ENCODE measurements at regions not wholly inside any gene's neighbourhood (a gene's known extent, or its start where the extent isn't known, plus 50 kb on each side); places are given as distances from the start of the nearest gene placed in this dataset.

DNA sequence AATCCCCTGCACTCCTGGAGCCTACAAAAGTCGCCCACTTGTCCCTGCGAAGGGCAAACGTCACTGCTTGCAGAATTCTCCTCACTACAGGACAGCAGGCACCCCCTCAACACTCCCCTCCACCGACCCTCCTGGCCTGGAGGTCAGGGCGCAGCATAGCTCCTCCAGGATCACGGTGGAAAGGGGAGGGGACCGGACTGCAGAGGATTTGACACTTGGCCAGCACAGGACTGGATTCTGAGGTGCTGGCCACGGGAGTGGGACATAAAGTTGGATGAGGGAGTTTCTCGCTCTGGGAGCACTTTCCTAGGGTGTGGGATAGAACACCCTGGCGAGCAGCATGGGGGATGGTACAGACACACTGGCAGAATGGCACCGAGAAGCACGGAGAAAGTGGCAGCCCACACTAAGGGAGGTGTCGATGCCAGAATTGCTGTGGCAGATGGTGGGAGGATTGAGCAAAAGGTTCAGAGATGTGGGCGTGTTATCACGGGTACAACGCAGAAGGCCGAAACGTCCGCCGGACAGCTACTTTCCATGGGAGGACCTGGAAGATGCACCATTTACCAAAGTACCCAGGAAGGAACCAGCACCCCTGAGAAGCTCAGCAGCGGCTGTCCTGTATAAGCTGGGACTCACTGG, 51.4 kb upstream of the DIO3 start:
- peaks cover 0 to 19% (median 8%) of the 10 kb centered on the region in 4 donors for H3K4me1 ChIP-seq
- no peak for ATAC-seq
- WGBS (ENCODE audit: insufficient coverage, low coverage, low lambda C conversion rate, missing lambda C conversion rate), result 91% methylated on average over 8 of the region's 21 CpGs
- no peaks in the 10 kb centered on the region for H3K36me3 ChIP-seq
- no peaks in the 10 kb centered on the region for H3K27me3 ChIP-seq
- intact Hi-C loops (cut with DNase I), result no loop called here
- no peak overlapping the region for H3K4me3 ChIP-seq
- TF ChIP-seq, protein P1, sequence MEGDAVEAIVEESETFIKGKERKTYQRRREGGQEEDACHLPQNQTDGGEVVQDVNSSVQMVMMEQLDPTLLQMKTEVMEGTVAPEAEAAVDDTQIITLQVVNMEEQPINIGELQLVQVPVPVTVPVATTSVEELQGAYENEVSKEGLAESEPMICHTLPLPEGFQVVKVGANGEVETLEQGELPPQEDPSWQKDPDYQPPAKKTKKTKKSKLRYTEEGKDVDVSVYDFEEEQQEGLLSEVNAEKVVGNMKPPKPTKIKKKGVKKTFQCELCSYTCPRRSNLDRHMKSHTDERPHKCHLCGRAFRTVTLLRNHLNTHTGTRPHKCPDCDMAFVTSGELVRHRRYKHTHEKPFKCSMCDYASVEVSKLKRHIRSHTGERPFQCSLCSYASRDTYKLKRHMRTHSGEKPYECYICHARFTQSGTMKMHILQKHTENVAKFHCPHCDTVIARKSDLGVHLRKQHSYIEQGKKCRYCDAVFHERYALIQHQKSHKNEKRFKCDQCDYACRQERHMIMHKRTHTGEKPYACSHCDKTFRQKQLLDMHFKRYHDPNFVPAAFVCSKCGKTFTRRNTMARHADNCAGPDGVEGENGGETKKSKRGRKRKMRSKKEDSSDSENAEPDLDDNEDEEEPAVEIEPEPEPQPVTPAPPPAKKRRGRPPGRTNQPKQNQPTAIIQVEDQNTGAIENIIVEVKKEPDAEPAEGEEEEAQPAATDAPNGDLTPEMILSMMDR (IDR thresholded peaks at IDR 0.05), result no peak
- DNase-seq, result peak in 1 of 3 donors; percentile 16
- no peak overlapping the region for H3K27ac ChIP-seq
- no peaks in the 10 kb centered on the region for H3K9me3 ChIP-seq

GRCh38 chr14:101511199-101511598, 50.1 kb upstream of the DIO3 start:
- H3K36me3 ChIP-seq, result no peaks in the 10 kb centered on the region
- DNase-seq, result no peak
- no peaks in the 10 kb centered on the region for H3K9me3 ChIP-seq
- no peak for TF ChIP-seq POLR2A (IDR thresholded peaks at IDR 0.05)
- intact Hi-C loops (cut with DNase I), result no loop called here
- no peak overlapping the region for H3K4me3 ChIP-seq
- no peaks in the 10 kb centered on the region for H3K27me3 ChIP-seq
- no peak overlapping the region for H3K27ac ChIP-seq
- H3K4me1 ChIP-seq, result peaks cover 0 to 11% (median 3%) of the 10 kb centered on the region in 4 donors
- ATAC-seq, result no peak

MicroRNAs encoded in the stretch of these regions (microRNA counts, 767-probe panel; counts per million panel counts)
- microRNA hsa-miR-1185-5p (237 counts per million), microRNA hsa-miR-1193 (237 counts per million), microRNA hsa-miR-1197 (237 counts per million), microRNA hsa-miR-134 (237 counts per million), microRNA hsa-miR-154-5p (237 counts per million), microRNA hsa-miR-299-3p (237 counts per million), microRNA hsa-miR-299-5p (237 counts per million), microRNA hsa-miR-300 (237 counts per million), microRNA hsa-miR-323a-3p (237 counts per million), microRNA hsa-miR-323a-5p (237 counts per million), microRNA hsa-miR-323b-3p (237 counts per million), microRNA hsa-miR-323b-5p (237 counts per million), microRNA hsa-miR-329 (237 counts per million), microRNA hsa-miR-369-3p (237 counts per million), microRNA hsa-miR-369-5p (237 counts per million), microRNA hsa-miR-376a-3p (237 counts per million), microRNA hsa-miR-376b (237 counts per million), microRNA hsa-miR-376c (237 counts per million), microRNA hsa-miR-377-3p (237 counts per million), microRNA hsa-miR-379-5p (237 counts per million), microRNA hsa-miR-380-3p (237 counts per million), microRNA hsa-miR-381 (237 counts per million), microRNA hsa-miR-382-5p (3,293 counts per million, percentile 5 among the panel's probes with 10 or more counts), microRNA hsa-miR-409-3p (237 counts per million), microRNA hsa-miR-409-5p (237 counts per million), microRNA hsa-miR-410 (237 counts per million), microRNA hsa-miR-411-5p (237 counts per million), microRNA hsa-miR-412 (237 counts per million), microRNA hsa-miR-485-3p (5,638 counts per million, percentile 14 among the panel's probes with 10 or more counts), microRNA hsa-miR-485-5p (237 counts per million), microRNA hsa-miR-487a (237 counts per million), microRNA hsa-miR-487b (237 counts per million), microRNA hsa-miR-494 (237 counts per million), microRNA hsa-miR-495 (237 counts per million), microRNA hsa-miR-496 (237 counts per million), microRNA hsa-miR-539-5p (237 counts per million), microRNA hsa-miR-541-3p (237 counts per million), microRNA hsa-miR-543 (237 counts per million), microRNA hsa-miR-544a (237 counts per million), microRNA hsa-miR-654-3p (237 counts per million), microRNA hsa-miR-654-5p (237 counts per million), microRNA hsa-miR-655 (237 counts per million), microRNA hsa-miR-656 (237 counts per million), microRNA hsa-miR-668 (237 counts per million), microRNA hsa-miR-758 (237 counts per million), microRNA hsa-miR-889 (237 counts per million)

Small RNAs in the stretch of these regions (microRNA-seq; reads per million reads assigned to microRNA genes)
- gene MIR1185-1, result 15.5 to 23.7 reads per million in 2 donors
- gene MIR1185-2, result 1.3 to 1.7 reads per million in 2 donors
- 0 reads per million in 2 donors for gene MIR1193
- 0 reads per million in 2 donors for gene MIR1197
- gene MIR134, result 148 to 200 reads per million in 2 donors
- 85.7 to 87.6 reads per million in 2 donors for gene MIR154
- gene MIR299, result 56.4 to 79.2 reads per million in 2 donors
- gene MIR300, result 0 reads per million in 2 donors
- 6.6 to 7.1 reads per million in 2 donors for gene MIR323A
- 1.7 to 1.9 reads per million in 2 donors for gene MIR323B
- gene MIR329-1, result 0 reads per million in 2 donors
- 0 reads per million in 2 donors for gene MIR329-2
- gene MIR369, result 299 to 325 reads per million in 2 donors
- gene MIR376A1, result 1.3 to 1.7 reads per million in 2 donors
- 0.29 to 0.64 reads per million in 2 donors for gene MIR376A2
- gene MIR376B, result 52.8 to 59.8 reads per million in 2 donors
- 1,013 to 1,196 reads per million in 2 donors for gene MIR376C
- 16.5 to 20.6 reads per million in 2 donors for gene MIR377
- 721 to 927 reads per million in 2 donors for gene MIR379
- gene MIR380, result 4.6 to 5.2 reads per million in 2 donors
- 130 to 132 reads per million in 2 donors for gene MIR381
- 279 to 429 reads per million in 2 donors for gene MIR382
- 489 to 925 reads per million in 2 donors for gene MIR409
- 1,426 to 1,523 reads per million in 2 donors for gene MIR411
- gene MIR412, result 0.29 to 0.64 reads per million in 2 donors
- gene MIR485, result 34.4 to 39.3 reads per million in 2 donors
- 25.8 to 32.7 reads per million in 2 donors for gene MIR487A
- 425 to 550 reads per million in 2 donors for gene MIR487B
- 52.8 to 72.8 reads per million in 2 donors for gene MIR494
- 21.3 to 25.1 reads per million in 2 donors for gene MIR495
- 1.7 to 1.9 reads per million in 2 donors for gene MIR496
- gene MIR539, result 8.4 to 18.0 reads per million in 2 donors
- gene MIR541, result 0 to 0.58 reads per million in 2 donors
- 16.8 to 22.5 reads per million in 2 donors for gene MIR543
- 0 reads per million in 2 donors for gene MIR544A
- 46.2 to 63.1 reads per million in 2 donors for gene MIR654
- gene MIR655, result 3.9 to 4.6 reads per million in 2 donors
- 3.9 to 6.4 reads per million in 2 donors for gene MIR656
- 0.64 to 0.87 reads per million in 2 donors for gene MIR668
- gene MIR758, result 3.8 to 3.9 reads per million in 2 donors
- gene MIR889, result 57.3 to 67.6 reads per million in 2 donors

Small RNAs in the stretch of these regions (small RNA-seq; reads per million reads assigned to genes)
- gene MIR1185-1 (0 reads per million in 2 experiments), gene MIR1185-2 (0 reads per million in 2 experiments), gene MIR1193 (0 reads per million in 2 experiments), gene MIR1197 (0 reads per million in 2 experiments), gene MIR134 (14.7 to 15.0 reads per million in 2 experiments), gene MIR154 (0.19 to 0.26 reads per million in 2 experiments), gene MIR299 (0.65 to 0.87 reads per million in 2 experiments), gene MIR300 (0 reads per million in 2 experiments), gene MIR323A (0.29 to 0.39 reads per million in 2 experiments), gene MIR323B (0 to 0.48 reads per million in 2 experiments), gene MIR329-1 (0 reads per million in 2 experiments), gene MIR329-2 (0 reads per million in 2 experiments), gene MIR369 (0.87 to 2.2 reads per million in 2 experiments), gene MIR377 (0.68 to 1.0 reads per million in 2 experiments), gene MIR379 (1.3 to 3.4 reads per million in 2 experiments), gene MIR380 (0 to 0.39 reads per million in 2 experiments), gene MIR381 (13.8 to 22.1 reads per million in 2 experiments), gene MIR409 (107 to 162 reads per million in 2 experiments), gene MIR411 (48.3 to 83.8 reads per million in 2 experiments), gene MIR412 (0.97 to 2.0 reads per million in 2 experiments), gene MIR485 (1.7 to 2.1 reads per million in 2 experiments), gene MIR487A (0 to 0.19 reads per million in 2 experiments), gene MIR487B (0.39 to 0.68 reads per million in 2 experiments), gene MIR494 (0.91 to 0.97 reads per million in 2 experiments), gene MIR495 (0 to 0.19 reads per million in 2 experiments), gene MIR496 (0 reads per million in 2 experiments), gene MIR539 (0.13 to 0.58 reads per million in 2 experiments), gene MIR541 (0.48 to 1.6 reads per million in 2 experiments), gene MIR543 (0 to 0.48 reads per million in 2 experiments), gene MIR544A (0 reads per million in 2 experiments), gene MIR654 (10.3 to 18.5 reads per million in 2 experiments), gene MIR655 (0 reads per million in 2 experiments), gene MIR656 (0 reads per million in 2 experiments), gene MIR668 (0 reads per million in 2 experiments), gene MIR758 (0.39 to 0.58 reads per million in 2 experiments), gene MIR889 (5.9 to 13.5 reads per million in 2 experiments), gene RF00012 (0 reads per million in 2 experiments), gene RF00181 (0 reads per million in 2 experiments), gene SNORD114-10 (0.78 to 2.0 reads per million in 2 experiments), gene SNORD114-11 (0.48 to 0.52 reads per million in 2 experiments), gene SNORD114-12 (5,056 to 6,243 reads per million in 2 experiments), gene SNORD114-13 (0 reads per million in 2 experiments), gene SNORD114-14 (19.5 to 22.9 reads per million in 2 experiments), gene SNORD114-15 (17.5 to 20.7 reads per million in 2 experiments), gene SNORD114-16 (0 reads per million in 2 experiments), gene SNORD114-17 (63.2 to 86.4 reads per million in 2 experiments), gene SNORD114-18 (0 reads per million in 2 experiments), gene SNORD114-19 (0 to 0.10 reads per million in 2 experiments), gene SNORD114-20 (876 to 984 reads per million in 2 experiments), gene SNORD114-21 (94.9 to 97.4 reads per million in 2 experiments), gene SNORD114-22 (1,449 to 1,503 reads per million in 2 experiments), gene SNORD114-23 (31.0 to 32.4 reads per million in 2 experiments), gene SNORD114-24 (0.13 to 1.2 reads per million in 2 experiments), gene SNORD114-25 (388 to 392 reads per million in 2 experiments), gene SNORD114-26 (0 reads per million in 2 experiments), gene SNORD114-27 (0 reads per million in 2 experiments), gene SNORD114-28 (35.1 to 43.3 reads per million in 2 experiments), gene SNORD114-29 (0 to 0.13 reads per million in 2 experiments), gene SNORD114-30 (0 reads per million in 2 experiments), gene SNORD114-31 (0 reads per million in 2 experiments), gene SNORD114-5 (0.77 to 1.3 reads per million in 2 experiments), gene SNORD114-6 (0 reads per million in 2 experiments), gene SNORD114-7 (0 reads per million in 2 experiments), gene SNORD114-9 (286 to 322 reads per million in 2 experiments)

Data from right lobe of liver (tissue), 6 donors.